Nephron (organoid): ENCODE measurements at regions not wholly inside any gene's neighbourhood (a gene's known extent, or its start where the extent isn't known, plus 50 kb on each side); places are given as distances from the start of the nearest gene placed in this dataset.

Source experiments
- H3K27ac Mint-ChIP-seq, 3 experiments: 2 replicates each; pipeline ENCODE4 v1.8.0; 2020; ENCODE audit warnings: mixed read lengths in 3 of 3, mild to moderate bottlenecking in 2 of 3, moderate library complexity in 1 of 3
- H3K27me3 Mint-ChIP-seq: 2 replicates; pipeline ENCODE4 v1.8.0; 2021; ENCODE audit warnings: low read depth, mild to moderate bottlenecking, moderate library complexity, mixed read lengths
- H3K36me3 Mint-ChIP-seq: 2 replicates; pipeline ENCODE4 v1.8.0; 2020; ENCODE audit warnings: low read depth, mixed read lengths
- H3K4me1 Mint-ChIP-seq: 2 replicates; pipeline ENCODE4 v1.8.0; 2020; ENCODE audit warnings: mixed read lengths
- H3K4me3 Mint-ChIP-seq, 3 experiments: 2 replicates each; pipeline ENCODE4 v1.8.0; 2020; ENCODE audit warnings: mild to moderate bottlenecking in 3 of 3, mixed read lengths in 3 of 3, moderate library complexity in 2 of 3
- H3K9me3 Mint-ChIP-seq: 2 replicates; pipeline ENCODE4 v1.8.0; 2020; ENCODE audit warnings: mixed read lengths
- CTCF ChIP-seq, 3 experiments: fragments of 200-600 bp; sonication (generic); IDR thresholded peaks; one replicate each; pipeline ENCODE4 v1.5.0; 2021; ENCODE audit warnings: antibody characterized with exemption in 3 of 3; ENCODE audit not compliant: unreplicated experiment in 3 of 3

GRCh38 chr5:112084149-112084548, 327.2 kb upstream of the NREP start:
- Mint-ChIP-seq H3K4me1 (no peaks in the 10 kb centered on the region), H3K36me3 (no peaks in the 10 kb centered on the region)

GRCh38 chr5:112083623-112084022, 326.6 kb upstream of the NREP start:
- no peaks in the 10 kb centered on the region for H3K4me1 Mint-ChIP-seq
- H3K27ac Mint-ChIP-seq = no peak overlapping the region
- H3K4me3 Mint-ChIP-seq = no peak overlapping the region

More at GRCh38 chr5:112084149-112084548, 327.2 kb upstream of the NREP start:
- Mint-ChIP-seq H3K9me3 (peaks cover 3% of the 10 kb centered on the region), H3K4me3 (no peak overlapping the region), H3K27me3 (no peaks in the 10 kb centered on the region), H3K27ac (no peak overlapping the region)
- TF ChIP-seq CTCF (IDR thresholded peaks at IDR 0.05; ENCODE audit: unreplicated experiment in 3 of 3) = no peak

DNA sequence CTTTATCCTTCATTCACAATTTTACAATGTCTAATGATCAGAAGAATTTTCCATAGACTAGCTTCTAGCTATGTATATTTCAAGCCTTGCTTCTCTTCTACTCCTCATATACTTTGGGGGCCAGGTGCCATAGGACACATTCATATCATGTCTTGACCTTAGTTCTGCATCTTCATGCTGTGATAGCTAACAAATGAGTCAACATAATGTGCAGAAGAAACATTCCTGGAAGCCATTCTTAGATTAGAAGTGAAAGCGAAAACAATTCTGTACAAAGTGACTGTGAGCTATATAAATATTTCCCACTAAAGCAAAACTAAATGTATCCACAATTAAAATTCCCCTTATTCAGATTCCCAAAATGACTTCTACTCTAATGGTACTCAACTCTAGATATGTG, 320.2 kb upstream of the NREP start:
- Mint-ChIP-seq H3K36me3 (no peaks in the 10 kb centered on the region), H3K27me3 (no peaks in the 10 kb centered on the region), H3K9me3 (no peaks in the 10 kb centered on the region), H3K4me3 (no peak overlapping the region), H3K27ac (no peak overlapping the region), H3K4me1 (no peaks in the 10 kb centered on the region)
- TF ChIP-seq CTCF (IDR thresholded peaks at IDR 0.05; ENCODE audit: unreplicated experiment in 3 of 3) = no peak

More at GRCh38 chr5:112083623-112084022, 326.6 kb upstream of the NREP start:
- Mint-ChIP-seq H3K27me3 (no peaks in the 10 kb centered on the region), H3K9me3 (peaks cover 3% of the 10 kb centered on the region), H3K36me3 (no peaks in the 10 kb centered on the region)
- no peak for TF ChIP-seq CTCF (IDR thresholded peaks at IDR 0.05; ENCODE audit: unreplicated experiment in 3 of 3)

- Mint-ChIP-seq H3K4me1 (peaks cover 46% of the 10 kb centered on the region), H3K27ac (peak overlapping the region in 1 of 3 experiments; percentile 27), H3K27me3 (no peaks in the 10 kb centered on the region), H3K4me3 (no peak overlapping the region), H3K36me3 (no peaks in the 10 kb centered on the region), H3K9me3 (no peaks in the 10 kb centered on the region)
- TF ChIP-seq CTCF (IDR thresholded peaks at IDR 0.05; ENCODE audit: unreplicated experiment in 3 of 3) = no peak
Observed at GRCh38 chr5:112070022-112070421, 313.0 kb upstream of the NREP start.

DNA sequence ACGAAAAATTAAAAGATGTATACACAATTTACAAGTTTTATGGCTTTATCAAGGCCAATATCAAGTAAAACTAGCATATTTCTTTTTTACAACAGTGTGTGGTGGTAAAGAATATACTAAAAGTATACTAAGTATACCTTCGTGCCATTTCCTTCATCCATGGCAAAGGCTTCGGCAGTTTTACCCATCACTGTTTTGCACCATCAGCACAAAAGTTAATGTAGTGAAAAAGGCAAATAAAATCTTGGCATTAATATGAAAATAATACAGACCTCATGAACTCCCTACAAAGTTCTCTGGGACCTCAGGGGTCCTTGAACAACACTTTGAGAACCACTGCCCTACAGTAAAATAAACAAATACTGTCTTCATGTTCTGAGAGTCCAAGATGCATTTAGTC, 312.3 kb upstream of the NREP start:
- Mint-ChIP-seq H3K4me1 (peaks cover 50% of the 10 kb centered on the region), H3K27me3 (no peaks in the 10 kb centered on the region), H3K4me3 (no peak overlapping the region), H3K9me3 (no peaks in the 10 kb centered on the region), H3K36me3 (no peaks in the 10 kb centered on the region), H3K27ac (no peak overlapping the region)
- no peak for TF ChIP-seq CTCF (IDR thresholded peaks at IDR 0.05; ENCODE audit: unreplicated experiment in 3 of 3)

DNA sequence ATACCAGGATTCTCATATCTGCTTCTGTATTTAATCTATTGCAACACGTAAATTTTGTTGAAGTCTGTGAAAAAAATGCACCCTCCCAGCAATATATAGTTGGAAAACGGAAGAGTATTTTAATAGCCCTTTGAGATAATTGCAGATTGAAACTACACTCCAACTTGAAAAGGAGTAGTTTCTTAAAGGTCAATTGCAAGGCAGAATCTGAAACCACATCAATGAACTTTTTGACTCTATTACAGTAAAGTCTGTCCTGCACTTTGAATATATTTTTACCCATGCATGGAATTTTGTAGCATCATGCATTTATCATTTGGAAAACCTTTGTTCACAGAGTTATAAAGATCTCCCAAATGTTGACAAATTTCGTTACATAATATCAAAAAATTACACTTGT, 311.6 kb upstream of the NREP start:
- Mint-ChIP-seq H3K27ac (peak overlapping the region in 1 of 3 experiments; percentile 4), H3K4me3 (no peak overlapping the region), H3K27me3 (no peaks in the 10 kb centered on the region)

More for the DNA sequence above, 311.6 kb upstream of the NREP start:
- TF ChIP-seq CTCF (IDR thresholded peaks at IDR 0.05; ENCODE audit: unreplicated experiment in 3 of 3) = no peak
- H3K36me3 Mint-ChIP-seq = no peaks in the 10 kb centered on the region
- no peaks in the 10 kb centered on the region for H3K9me3 Mint-ChIP-seq
- peaks cover 53% of the 10 kb centered on the region for H3K4me1 Mint-ChIP-seq
